Astrocyte of the spinal cord (primary cell): ENCODE measurements at regions not wholly inside any gene's neighbourhood (a gene's known extent, or its start where the extent isn't known, plus 50 kb on each side); places are given as distances from the start of the nearest gene placed in this dataset.

ENCODE experiments used
- DNase-seq: peaks from one replicate; pipeline ENCODE4 v3.0.0; 2011; ENCODE audit warnings: low read depth, low spot score
- H3K4me3 ChIP-seq: 2 replicates; pipeline ENCODE4 v1.5.1; 2011; ENCODE audit warnings: low read depth, mild to moderate bottlenecking, low read length, moderate library complexity
- in situ Hi-C: cut with HindIII; loops from 2 replicates; pipeline ENCODE4 v1.10.0; 2017; ENCODE audit warnings: low sequenced_read_pairs
- TF ChIP-seq, protein P1 (sequence below): IDR thresholded peaks from 2 replicates; pipeline ENCODE4 v1.5.1; 2012; ENCODE audit warnings: low read depth, mild to moderate bottlenecking, low read length, inconsistent platforms

DNA sequence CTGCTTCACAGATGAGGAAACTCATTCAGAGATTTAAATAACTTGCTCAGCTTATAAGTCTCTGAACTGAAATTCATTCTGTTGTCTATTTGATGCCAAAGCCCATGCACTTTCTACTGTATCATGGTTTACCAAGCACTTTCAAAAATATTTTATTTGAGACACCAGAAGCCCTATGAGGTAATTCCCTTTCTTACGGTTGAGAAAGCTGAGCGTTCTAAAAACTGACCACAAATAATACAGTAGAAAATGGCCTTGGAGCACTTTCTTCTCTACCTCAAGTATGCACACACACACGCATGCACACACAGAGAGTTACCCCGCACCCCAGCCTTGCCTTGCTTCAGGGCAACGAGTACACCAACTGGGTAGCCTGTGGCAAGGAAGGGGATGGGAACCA, 228.5 kb downstream of the RFC3 start:
- in situ Hi-C loops, result no loop called here

DNA sequence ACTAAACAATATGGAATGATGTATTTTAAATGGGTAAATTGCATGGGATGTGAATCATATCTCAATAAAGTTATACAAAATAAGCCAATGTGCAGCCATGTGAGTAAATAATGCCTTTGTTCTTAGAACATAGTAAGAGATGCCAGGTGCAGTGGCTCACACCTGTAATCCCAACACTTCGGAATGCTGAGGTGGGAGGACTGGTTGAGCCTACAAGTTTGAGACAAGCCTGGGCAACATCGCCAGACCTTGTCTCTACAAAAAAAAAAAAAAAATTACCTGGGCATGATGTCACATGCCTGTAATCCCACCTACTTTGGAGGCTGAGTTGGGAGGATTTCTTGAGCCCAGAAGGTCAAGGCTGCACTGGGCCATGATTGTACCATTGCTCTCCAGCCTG, 230.7 kb downstream of the RFC3 start:
- in situ Hi-C loops, result no loop called here
- TF ChIP-seq, protein P1, sequence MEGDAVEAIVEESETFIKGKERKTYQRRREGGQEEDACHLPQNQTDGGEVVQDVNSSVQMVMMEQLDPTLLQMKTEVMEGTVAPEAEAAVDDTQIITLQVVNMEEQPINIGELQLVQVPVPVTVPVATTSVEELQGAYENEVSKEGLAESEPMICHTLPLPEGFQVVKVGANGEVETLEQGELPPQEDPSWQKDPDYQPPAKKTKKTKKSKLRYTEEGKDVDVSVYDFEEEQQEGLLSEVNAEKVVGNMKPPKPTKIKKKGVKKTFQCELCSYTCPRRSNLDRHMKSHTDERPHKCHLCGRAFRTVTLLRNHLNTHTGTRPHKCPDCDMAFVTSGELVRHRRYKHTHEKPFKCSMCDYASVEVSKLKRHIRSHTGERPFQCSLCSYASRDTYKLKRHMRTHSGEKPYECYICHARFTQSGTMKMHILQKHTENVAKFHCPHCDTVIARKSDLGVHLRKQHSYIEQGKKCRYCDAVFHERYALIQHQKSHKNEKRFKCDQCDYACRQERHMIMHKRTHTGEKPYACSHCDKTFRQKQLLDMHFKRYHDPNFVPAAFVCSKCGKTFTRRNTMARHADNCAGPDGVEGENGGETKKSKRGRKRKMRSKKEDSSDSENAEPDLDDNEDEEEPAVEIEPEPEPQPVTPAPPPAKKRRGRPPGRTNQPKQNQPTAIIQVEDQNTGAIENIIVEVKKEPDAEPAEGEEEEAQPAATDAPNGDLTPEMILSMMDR, result no peak
- no peak for DNase-seq
- H3K4me3 ChIP-seq, result no peak overlapping the region

More for the DNA sequence above, 228.5 kb downstream of the RFC3 start:
- TF ChIP-seq, protein P1, result no peak
- no peak overlapping the region for H3K4me3 ChIP-seq
- no peak for DNase-seq

- in situ Hi-C loops, result no loop called here
- TF ChIP-seq, protein P1, result no peak
- DNase-seq, result no peak
- no peak overlapping the region for H3K4me3 ChIP-seq
Measured at GRCh38 chr13:34056733-34057258, 238.8 kb downstream of the RFC3 start.

- TF ChIP-seq, protein P1, result no peak
Measured at GRCh38 chr13:34064456-34065205, 246.7 kb downstream of the RFC3 start.

DNA sequence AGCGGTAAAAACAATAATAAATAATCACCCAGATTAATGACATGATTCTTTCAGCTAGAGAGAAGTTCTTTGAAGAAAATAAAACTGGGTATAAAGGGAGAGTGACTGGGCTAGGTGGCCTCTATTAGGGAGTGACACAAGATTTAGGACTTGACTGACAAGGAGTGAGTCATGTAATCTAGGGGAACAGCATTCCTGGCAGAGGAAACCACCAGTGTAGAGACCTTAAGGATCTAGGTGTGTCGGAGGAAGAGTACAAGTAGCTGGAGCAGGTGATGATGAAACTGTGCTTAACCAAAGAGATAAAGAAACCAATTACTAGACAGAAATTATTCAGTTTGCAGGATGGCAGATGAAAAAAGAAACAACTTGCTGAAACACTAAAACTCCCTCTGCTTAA, 248.0 kb downstream of the RFC3 start:
- TF ChIP-seq, protein P1, result no peak
- no peak for DNase-seq
- H3K4me3 ChIP-seq, result no peak overlapping the region
- in situ Hi-C loops, result no loop called here

More at GRCh38 chr13:34064456-34065205, 246.7 kb downstream of the RFC3 start:
- in situ Hi-C loops, result no loop called here
- H3K4me3 ChIP-seq, result no peak overlapping the region
- DNase-seq, result no peak

DNA sequence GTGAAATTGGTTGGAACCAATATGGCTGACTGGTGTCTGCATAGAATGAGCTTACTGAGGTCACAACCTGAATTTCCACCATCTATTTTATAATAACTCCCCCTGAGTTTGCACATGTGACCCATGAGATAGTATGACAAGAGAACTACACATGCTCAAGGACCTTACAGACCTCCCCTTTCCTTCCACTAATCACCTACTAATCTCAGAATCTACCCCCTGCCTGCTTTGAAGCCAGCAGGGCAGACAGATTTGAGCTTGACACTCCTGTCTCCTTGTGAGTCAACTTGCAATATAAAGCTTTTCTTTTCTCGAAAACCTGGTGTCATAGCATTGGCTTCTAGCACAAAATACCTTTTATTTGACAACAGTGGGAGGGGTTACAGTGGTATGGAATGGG, 248.4 kb downstream of the RFC3 start:
- TF ChIP-seq, protein P1, result no peak
- no peak for DNase-seq
- in situ Hi-C loops, result no loop called here
- H3K4me3 ChIP-seq, result no peak overlapping the region
